ENCODE measurements at regions not wholly inside any gene's neighbourhood (a gene's known extent, or its start where the extent isn't known, plus 50 kb on each side); places are given as distances from the start of the nearest gene placed in this dataset.

- TF ChIP-seq, protein P1, sequence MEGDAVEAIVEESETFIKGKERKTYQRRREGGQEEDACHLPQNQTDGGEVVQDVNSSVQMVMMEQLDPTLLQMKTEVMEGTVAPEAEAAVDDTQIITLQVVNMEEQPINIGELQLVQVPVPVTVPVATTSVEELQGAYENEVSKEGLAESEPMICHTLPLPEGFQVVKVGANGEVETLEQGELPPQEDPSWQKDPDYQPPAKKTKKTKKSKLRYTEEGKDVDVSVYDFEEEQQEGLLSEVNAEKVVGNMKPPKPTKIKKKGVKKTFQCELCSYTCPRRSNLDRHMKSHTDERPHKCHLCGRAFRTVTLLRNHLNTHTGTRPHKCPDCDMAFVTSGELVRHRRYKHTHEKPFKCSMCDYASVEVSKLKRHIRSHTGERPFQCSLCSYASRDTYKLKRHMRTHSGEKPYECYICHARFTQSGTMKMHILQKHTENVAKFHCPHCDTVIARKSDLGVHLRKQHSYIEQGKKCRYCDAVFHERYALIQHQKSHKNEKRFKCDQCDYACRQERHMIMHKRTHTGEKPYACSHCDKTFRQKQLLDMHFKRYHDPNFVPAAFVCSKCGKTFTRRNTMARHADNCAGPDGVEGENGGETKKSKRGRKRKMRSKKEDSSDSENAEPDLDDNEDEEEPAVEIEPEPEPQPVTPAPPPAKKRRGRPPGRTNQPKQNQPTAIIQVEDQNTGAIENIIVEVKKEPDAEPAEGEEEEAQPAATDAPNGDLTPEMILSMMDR (IDR thresholded peaks at IDR 0.05) = no peak
- TF ChIP-seq POLR2A (IDR thresholded peaks at IDR 0.05) = no peak
These were observed 98.4 kb downstream of the GLUL start for GRCh38 chr1:182293119-182293589.

Measured in ovary (tissue), 3 donors.